Peyer's patch (tissue), 4 donors: ENCODE measurements at regions not wholly inside any gene's neighbourhood (a gene's known extent, or its start where the extent isn't known, plus 50 kb on each side); places are given as distances from the start of the nearest gene placed in this dataset.

Experiments
- DNase-seq, 3 donors: peaks; one replicate each; pipeline ENCODE4 v3.0.0-alpha.2; 2017 to 2019
- H3K27ac ChIP-seq, 4 donors: fragments of 200-600 bp; sonication (generic); one replicate each; pipeline ENCODE4 v1.5.1; 2016 to 2019
- H3K27me3 ChIP-seq, 2 donors: fragments of 200-600 bp; sonication (generic); one replicate each; pipeline ENCODE4 v1.5.1; 2019
- H3K36me3 ChIP-seq, 3 donors: fragments of 200-600 bp; sonication (generic); one replicate each; pipeline ENCODE4 v1.5.1; 2016 to 2019
- H3K4me1 ChIP-seq, 4 donors: fragments of 200-600 bp; sonication (generic); one replicate each; pipeline ENCODE4 v1.5.1; 2016 to 2019
- H3K4me3 ChIP-seq, 4 donors: fragments of 200-600 bp; sonication (generic); 1 replicate in 3 of 4; 2 replicates in 1 of 4; pipeline ENCODE4 v1.5.1; 2016 to 2019; ENCODE audit warnings: mild to moderate bottlenecking in 1 of 4
- H3K9me3 ChIP-seq, 4 donors: fragments of 200-600 bp; sonication (generic); one replicate each; pipeline ENCODE4 v1.5.1; 2016 to 2019; ENCODE audit warnings: mild to moderate bottlenecking in 1 of 4
- CTCF ChIP-seq, 6 experiments: fragments of 450-650 bp in 4 of 6; fragments of 200-600 bp in 2 of 6; sonication (generic) in 1 of 6; IDR thresholded peaks; one replicate each; pipeline ENCODE4 v1.5.1; 2017 to 2019; ENCODE audit warnings: antibody characterized with exemption in 6 of 6, mild to moderate bottlenecking in 3 of 6, moderate library complexity in 1 of 6
- POLR2A ChIP-seq, 2 donors: fragments of 450-650 bp; IDR thresholded peaks; one replicate each; pipeline ENCODE4 v1.5.1; 2017; ENCODE audit warnings: antibody characterized with exemption in 2 of 2, mild to moderate bottlenecking in 2 of 2, moderate library complexity in 2 of 2

- no peak for DNase-seq
- Histone ChIP-seq H3K4me3 (no peak overlapping the region), H3K27me3 (no peaks in the 10 kb centered on the region), H3K4me1 (no peaks in the 10 kb centered on the region), H3K9me3 (no peaks in the 10 kb centered on the region), H3K27ac (no peak overlapping the region), H3K36me3 (no peaks in the 10 kb centered on the region)
- no peak for TF ChIP-seq CTCF (IDR thresholded peaks at IDR 0.05)
- no peak for TF ChIP-seq POLR2A (IDR thresholded peaks at IDR 0.05)
These were observed 471.4 kb downstream of the KLF12 start for GRCh38 chr13:73662833-73663232.

- Histone ChIP-seq H3K4me3 (no peak overlapping the region), H3K9me3 (no peaks in the 10 kb centered on the region), H3K4me1 (no peaks in the 10 kb centered on the region), H3K36me3 (no peaks in the 10 kb centered on the region), H3K27me3 (no peaks in the 10 kb centered on the region), H3K27ac (no peak overlapping the region)
- TF ChIP-seq CTCF (IDR thresholded peaks at IDR 0.05), result no peak
- TF ChIP-seq POLR2A (IDR thresholded peaks at IDR 0.05), result no peak
- no peak for DNase-seq
These were observed 472.3 kb downstream of the KLF12 start for GRCh38 chr13:73661687-73662425.

- no peak for DNase-seq
- Histone ChIP-seq H3K27ac (no peak overlapping the region), H3K36me3 (no peaks in the 10 kb centered on the region), H3K4me3 (no peak overlapping the region), H3K9me3 (no peaks in the 10 kb centered on the region), H3K27me3 (no peaks in the 10 kb centered on the region), H3K4me1 (no peaks in the 10 kb centered on the region)
- no peak for TF ChIP-seq POLR2A (IDR thresholded peaks at IDR 0.05)
- no peak for TF ChIP-seq CTCF (IDR thresholded peaks at IDR 0.05)
These were observed 473.1 kb downstream of the KLF12 start for GRCh38 chr13:73661066-73661465.

GRCh38 chr13:73658639-73659038 is 475.6 kb downstream of the KLF12 start:
- TF ChIP-seq CTCF (IDR thresholded peaks at IDR 0.05) (no peak), POLR2A (IDR thresholded peaks at IDR 0.05) (no peak)
- no peak for DNase-seq
- Histone ChIP-seq H3K4me1 (no peaks in the 10 kb centered on the region), H3K36me3 (no peaks in the 10 kb centered on the region), H3K27me3 (no peaks in the 10 kb centered on the region), H3K9me3 (no peaks in the 10 kb centered on the region), H3K4me3 (no peak overlapping the region), H3K27ac (no peak overlapping the region)

- Histone ChIP-seq H3K4me3 (no peak overlapping the region), H3K36me3 (no peaks in the 10 kb centered on the region), H3K9me3 (no peaks in the 10 kb centered on the region), H3K27me3 (no peaks in the 10 kb centered on the region), H3K4me1 (no peaks in the 10 kb centered on the region), H3K27ac (no peak overlapping the region)
- TF ChIP-seq POLR2A (IDR thresholded peaks at IDR 0.05) (no peak), CTCF (IDR thresholded peaks at IDR 0.05) (no peak)
- DNase-seq, result no peak
These were observed 476.2 kb downstream of the KLF12 start for GRCh38 chr13:73657821-73658540.
